ENCODE measurements at regions not wholly inside any gene's neighbourhood (a gene's known extent, or its start where the extent isn't known, plus 50 kb on each side); places are given as distances from the start of the nearest gene placed in this dataset.

GRCh38 chr6:90807791-90808701 is 221.2 kb upstream of the MAP3K7 start:
- no peak for DNase-seq

- DNase-seq = no peak
These were observed 218.8 kb upstream of the MAP3K7 start for GRCh38 chr6:90805619-90806155.

GRCh38 chr6:90803956-90804355 is 217.1 kb upstream of the MAP3K7 start:
- no peak for DNase-seq

- DNase-seq = no peak
These were observed 208.2 kb upstream of the MAP3K7 start for GRCh38 chr6:90795078-90795477.

GRCh38 chr6:90793771-90794170 is 206.9 kb upstream of the MAP3K7 start:
- DNase-seq = no peak

GRCh38 chr6:90790696-90791095 is 203.8 kb upstream of the MAP3K7 start:
- DNase-seq = no peak

- no peak for DNase-seq
These were observed 203.2 kb upstream of the MAP3K7 start for GRCh38 chr6:90790058-90790457.

- no peak for DNase-seq
These were observed 201.9 kb upstream of the MAP3K7 start for GRCh38 chr6:90788781-90789180.

GRCh38 chr6:90787446-90787845 is 200.6 kb upstream of the MAP3K7 start:
- DNase-seq = no peak

- no peak for DNase-seq
These were observed 193.9 kb upstream of the MAP3K7 start for GRCh38 chr6:90780778-90781177.

DNA sequence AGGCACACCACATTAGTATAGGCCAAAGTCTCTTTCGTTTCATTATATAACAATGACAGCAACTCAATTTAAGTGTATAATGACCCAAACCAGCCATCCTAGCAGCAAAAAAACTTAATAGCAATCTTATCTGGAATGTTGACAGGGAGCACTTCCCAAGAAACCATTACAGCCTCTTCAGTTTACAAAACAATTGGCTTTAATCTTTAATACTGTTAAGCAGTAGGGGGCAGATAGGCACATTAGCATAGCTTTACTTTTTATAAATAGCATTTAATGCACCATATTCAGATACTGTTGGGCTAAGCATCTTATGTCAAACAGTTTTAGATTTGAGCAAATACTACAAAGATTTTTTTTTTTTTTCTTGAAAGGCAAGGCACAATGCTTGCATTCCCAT is 193.3 kb upstream of the MAP3K7 start:
- DNase-seq = no peak

DNA sequence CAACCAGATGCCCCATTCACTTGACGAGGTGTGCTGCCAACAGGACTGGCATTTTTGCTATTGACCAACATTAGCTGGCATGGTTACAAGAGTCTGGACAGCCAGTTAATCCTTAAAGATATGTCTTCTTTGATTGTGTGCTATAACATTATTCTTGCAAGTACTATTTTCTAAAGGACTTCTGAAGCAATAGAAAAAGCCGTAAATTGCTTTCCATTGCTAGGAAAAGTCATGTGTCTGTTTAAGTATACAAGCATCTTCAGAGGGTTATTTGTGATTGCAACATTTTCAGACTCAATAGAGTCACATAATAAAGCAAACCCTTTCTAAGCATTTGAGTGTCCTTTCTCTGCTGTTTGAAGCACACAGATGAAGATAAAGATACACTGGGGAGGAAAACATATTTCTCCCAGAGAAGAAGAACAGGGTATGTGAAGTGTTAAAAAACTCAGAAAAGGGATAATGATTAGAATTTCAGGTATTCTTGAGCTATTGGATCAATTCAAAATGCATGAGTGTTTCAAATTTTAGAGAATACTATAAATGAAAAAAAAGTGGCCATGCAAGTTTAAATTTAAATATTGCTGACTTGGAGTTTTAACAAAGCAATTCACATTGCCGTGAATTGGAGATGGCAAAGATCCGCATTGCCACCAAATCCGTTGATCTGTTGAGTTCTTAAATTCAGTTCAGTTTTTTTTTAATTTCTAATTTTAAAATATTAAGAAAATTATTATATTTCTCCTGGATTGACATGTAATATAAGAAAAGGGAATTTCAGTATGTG is 191.7 kb upstream of the MAP3K7 start:
- DNase-seq = no peak

GRCh38 chr6:90770778-90771177 is 183.9 kb upstream of the MAP3K7 start:
- no peak for DNase-seq

DNA sequence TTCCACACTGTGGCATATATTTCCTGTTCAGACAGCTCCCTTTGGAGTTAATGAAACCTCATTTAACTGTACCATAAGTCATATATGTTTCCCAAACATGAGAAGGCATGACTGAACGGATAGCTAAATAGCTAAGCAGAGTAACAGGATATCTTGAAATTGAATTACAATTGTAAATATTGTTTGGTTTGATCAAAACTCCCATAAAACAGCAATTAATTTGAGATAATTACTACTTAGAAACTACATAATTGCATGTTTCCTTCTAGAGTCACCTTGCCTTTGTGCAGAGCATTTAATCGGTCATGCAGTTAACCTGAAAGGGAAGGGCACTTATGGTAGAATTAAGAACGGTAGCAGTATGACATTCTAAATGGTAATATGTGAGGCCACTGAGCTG is 179.0 kb upstream of the MAP3K7 start:
- peak; percentile 8 for DNase-seq

DNA sequence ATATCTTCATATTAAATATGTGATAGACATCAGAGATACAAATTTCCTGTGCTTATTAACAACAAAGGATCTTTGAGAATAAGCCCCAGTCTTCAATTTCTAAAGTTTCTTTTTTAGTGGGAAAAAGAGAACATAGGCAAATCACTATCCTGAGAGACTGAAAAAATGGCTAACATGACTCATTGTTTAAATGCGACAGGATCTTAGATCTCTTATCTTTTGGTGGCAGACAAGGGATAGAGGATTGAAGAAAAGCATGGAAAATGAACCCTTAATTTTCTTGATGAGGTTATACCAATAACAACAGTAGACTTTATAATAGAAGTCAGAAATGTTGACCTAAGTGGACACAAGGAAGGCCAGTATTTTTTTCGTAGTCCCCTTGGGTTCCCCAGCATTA is 178.6 kb upstream of the MAP3K7 start:
- DNase-seq = no peak

DNA sequence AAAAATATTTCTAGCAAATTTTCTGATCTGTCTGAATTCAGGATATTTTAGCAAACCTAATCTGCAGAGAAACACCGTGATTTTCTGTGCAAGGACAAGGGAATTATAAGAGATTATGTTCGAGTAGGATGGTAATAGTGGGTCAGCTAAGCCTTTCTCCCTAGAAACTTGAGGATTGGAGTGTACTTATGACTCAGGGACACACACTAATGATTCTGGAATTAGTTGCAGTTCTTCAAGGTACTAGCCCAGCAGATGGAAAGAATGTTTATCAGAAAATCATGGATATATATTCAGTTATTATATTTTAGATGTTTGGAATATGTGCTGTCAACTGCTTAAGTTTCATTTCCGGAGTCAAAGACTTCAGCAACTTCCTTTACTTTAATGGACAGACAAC is 177.1 kb upstream of the MAP3K7 start:
- DNase-seq = no peak

DNA sequence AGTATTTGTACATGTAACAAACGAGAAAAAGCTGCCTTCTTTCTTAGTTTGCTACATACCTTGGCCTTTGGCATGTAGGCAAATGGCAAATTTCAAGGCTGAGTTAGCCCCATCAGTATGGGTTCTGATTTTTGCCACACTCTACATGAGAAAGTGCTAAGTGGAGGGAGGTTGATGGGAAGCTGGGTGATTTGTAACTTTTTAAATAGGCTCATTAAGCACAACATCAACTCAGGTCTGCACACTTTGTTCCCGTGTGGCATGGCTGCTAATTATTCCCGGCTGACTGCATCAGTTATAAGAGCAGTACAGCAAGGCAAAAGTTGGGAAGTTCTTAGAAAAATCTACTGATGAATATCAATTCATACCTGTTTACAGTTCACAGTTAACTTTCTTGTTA is 172.8 kb upstream of the MAP3K7 start:
- DNase-seq = no peak

GRCh38 chr6:90758741-90759140 is 171.9 kb upstream of the MAP3K7 start:
- DNase-seq = no peak

GRCh38 chr6:90753820-90754643 is 167.2 kb upstream of the MAP3K7 start:
- no peak for DNase-seq

DNA sequence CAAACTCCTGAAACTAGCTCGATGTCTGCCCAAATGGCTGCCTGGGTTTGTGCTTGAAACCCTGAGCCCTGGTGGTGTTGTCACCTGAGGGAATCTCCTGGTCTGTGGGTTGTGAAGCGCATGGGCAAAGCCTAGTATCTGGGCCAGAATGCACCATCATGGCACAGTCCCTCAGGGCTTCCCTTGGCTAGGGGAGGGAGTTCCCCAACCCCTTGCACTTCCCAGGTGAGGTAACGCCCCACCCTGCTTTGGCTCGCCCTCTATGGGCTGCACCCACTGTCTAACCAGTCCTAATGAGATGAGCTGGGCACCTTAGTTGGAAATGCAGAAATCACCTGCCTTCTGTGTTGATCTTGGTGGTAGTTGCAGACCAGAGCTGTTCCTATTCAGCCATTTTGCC is 152.9 kb upstream of the MAP3K7 start:
- DNase-seq = no peak

- no peak for DNase-seq
These were observed 152.5 kb upstream of the MAP3K7 start for GRCh38 chr6:90739339-90739738.

GRCh38 chr6:90730151-90730673 is 143.3 kb upstream of the MAP3K7 start:
- DNase-seq = no peak

- no peak for DNase-seq
These were observed 142.2 kb upstream of the MAP3K7 start for GRCh38 chr6:90729057-90729456.

Measured in NCI-H146 (cell line).